ENCODE measurements at regions not wholly inside any gene's neighbourhood (a gene's known extent, or its start where the extent isn't known, plus 50 kb on each side); places are given as distances from the start of the nearest gene placed in this dataset.
A peak's percentile ranks its signal among the peaks of the same experiment; 100 is the strongest.

DNA sequence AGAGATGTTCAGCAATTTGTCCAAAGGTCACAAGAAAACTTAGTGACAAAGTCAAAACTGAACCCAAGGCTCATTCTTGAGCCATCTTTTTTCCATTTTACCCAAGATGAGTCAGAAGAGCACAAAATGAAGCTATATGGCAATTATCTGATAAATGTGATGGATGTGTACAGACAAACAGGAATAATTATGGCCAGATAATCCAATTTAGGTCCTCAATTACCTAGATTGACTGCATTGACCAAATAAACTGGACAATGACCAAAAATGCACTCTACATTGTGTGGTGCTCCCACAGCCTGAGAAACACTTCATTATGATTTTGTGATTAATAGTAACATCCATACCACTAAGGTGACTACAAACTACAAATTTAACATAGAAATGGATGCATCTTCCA is 1105.8 kb downstream of the IGSF11 start:
- no peak for DNase-seq

DNA sequence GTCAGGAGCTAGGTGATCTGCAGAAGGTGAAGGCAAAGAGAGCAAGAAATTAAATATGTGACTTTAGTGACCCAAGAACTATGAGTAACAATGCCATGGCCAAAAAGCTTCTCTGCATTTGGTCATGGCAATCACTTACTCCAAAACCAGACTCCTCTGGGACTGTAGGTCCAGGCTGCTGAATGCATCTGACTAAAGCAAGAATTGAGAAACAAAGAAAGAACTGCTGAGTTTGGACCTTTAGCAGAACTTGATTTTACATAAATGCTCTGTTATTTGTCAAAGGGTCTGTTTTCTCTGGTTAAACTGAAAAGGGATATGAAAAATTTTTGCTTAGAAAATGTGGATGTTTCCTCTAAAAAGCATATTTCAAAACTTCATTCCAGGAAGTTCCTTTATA is 1102.2 kb downstream of the IGSF11 start:
- no peak for DNase-seq

DNA sequence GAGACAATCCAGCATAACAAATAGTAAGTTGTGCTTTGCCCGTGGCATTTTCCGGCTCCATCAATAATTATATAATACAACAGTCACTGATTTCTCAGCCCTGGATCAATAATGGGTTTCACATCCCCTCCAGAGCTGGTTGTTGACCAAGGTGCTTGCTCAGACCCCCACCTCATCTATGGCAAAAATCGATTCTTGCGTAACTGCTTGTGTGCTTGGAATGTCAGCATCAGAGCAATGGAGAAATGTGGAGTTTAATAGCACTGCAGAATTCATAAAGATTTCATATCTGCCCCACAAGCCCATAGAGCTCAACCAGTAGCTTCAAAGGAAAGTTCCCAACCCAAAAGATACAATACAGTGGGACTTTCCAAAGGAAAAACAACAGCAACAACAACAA is 1098.5 kb downstream of the IGSF11 start:
- DNase-seq, result no peak

DNA sequence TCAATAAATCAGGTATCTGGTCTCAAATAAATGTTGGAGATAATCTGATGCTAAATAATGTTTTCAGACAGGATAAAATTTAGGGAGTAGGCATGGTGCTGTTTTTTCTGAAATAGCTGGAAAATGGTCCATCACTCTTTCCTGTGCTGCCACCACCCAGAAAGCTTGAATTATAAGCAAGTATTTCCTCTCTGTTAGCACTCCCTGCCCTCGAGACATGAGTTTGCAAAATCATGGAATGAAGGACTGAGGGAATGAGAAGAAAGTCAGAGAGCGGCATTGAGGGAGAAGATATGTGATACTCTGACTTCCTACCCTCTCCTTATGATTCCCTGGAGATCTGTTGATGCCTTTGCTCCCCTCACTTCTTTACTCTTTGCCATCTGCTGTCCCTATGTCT is 1095.7 kb downstream of the IGSF11 start:
- no peak for DNase-seq

DNA sequence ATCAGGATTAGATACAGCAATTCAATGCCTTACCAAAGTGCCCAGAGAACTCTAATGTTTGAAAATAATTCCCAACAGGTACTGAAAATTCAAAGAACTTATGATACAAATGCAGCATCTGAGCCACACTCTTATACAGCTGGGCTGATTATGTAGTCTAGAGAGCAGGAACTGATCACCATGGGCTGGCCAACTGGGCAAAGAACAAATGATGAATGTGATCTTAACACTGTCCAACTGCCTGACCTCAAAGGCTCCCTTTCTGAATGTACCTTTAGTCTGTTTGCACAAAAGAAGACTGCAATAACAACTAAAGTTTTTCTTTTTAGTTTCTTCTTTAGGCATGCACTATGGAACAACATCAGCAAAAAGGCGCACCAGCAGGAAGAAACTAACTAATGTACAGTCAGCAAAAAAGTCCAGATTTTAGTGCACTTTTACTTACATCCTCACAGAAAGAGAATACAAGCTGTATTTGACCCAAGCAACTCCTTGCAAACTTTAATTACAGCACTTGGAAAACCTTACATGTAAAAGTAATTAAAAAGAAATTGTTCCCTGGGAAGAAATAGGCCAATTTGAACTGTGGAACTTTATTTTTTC is 1095.1 kb downstream of the IGSF11 start:
- no peak for DNase-seq

DNA sequence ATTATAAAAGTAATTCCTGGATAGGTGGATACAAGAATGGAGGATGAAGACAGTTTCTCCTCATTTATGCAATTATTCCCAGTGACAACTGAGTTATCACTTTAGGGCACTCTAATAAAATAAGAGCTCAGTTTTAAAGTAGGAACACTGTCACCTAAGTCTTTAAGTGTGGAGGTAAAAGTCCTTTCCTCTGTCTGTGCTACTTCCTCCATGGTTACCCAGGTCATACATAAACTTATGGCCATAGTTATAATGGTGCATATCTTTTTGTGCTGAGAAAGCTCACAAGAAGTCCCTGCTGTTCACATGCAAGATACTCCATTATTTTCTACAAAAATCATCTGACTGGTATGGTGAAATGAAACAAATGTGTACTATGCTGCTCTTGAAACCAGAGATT is 1093.6 kb downstream of the IGSF11 start:
- no peak for DNase-seq

DNA sequence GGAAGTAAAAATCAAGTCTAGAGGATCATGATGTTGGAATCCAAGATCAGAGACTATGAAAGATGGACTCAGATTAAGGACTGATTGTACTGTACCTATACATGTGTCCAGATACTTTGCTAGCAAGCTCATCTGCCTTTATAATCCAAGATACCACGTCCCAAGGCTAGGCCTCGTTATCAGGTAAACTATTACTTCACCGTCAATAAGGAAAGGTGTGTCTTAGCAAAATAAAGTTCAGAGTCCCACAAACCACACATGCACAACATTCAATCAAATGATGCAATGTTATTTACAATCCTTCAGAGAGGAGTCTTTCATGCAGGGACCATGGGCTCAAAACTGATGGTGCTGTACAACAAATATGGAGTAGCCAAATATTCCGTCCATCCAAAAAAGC is 1092.9 kb downstream of the IGSF11 start:
- no peak for DNase-seq

DNA sequence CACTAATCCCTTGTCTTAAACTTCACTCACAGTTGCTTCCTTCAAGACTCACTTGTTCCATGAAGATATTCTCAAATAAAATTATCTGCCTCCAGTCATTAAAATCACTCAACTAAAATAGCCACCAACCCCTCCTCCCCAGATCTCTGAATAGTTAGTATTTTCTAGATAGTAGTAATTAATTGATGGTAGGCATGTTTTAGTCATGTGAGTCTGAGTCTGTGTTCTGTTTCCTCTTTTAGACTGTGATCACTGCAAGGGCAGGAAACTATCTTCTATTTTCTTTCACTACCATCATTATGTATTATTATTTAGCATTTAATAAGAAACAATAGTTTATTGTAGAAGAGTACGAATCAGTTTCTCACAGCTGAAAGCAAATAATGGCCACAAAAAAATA is 1080.5 kb downstream of the IGSF11 start:
- no peak for DNase-seq

DNA sequence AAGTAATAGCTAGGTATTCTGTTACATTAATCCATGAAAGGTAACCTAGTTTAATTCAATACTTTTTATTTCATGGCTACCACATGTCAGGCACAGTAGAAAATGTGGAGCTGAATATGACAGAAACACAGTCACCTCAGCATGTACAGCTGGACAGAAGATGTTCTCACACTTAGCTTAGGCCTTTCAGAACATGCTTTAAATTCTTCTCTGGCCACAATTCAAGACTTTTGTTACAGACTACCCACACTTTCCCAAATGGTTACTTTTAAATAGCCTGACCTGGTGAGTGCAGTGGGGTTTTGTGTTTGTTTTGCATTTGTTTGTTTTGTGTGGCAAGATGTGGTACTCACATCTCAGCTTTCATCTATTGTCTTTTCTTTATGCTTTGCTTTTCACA is 1079.5 kb downstream of the IGSF11 start:
- no peak for DNase-seq

DNA sequence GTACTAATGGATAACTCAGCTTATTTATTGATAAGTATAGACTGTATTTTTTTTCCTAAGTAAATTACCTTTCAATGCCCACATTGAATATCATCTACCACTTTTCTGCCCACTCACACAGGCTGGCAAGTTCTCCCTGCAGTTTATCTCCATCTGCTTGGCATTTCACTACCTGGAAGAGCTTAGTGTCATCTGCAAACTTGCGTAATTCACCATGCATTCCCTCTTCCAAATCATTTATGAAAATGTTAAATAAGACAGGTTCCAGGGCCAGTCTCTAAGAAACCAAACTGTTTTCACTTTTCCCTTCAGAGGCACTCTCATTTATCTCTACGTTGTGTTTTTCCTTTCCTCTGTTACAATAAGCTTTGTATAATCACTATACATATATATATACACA is 1076.6 kb downstream of the IGSF11 start:
- DNase-seq, result no peak

DNA sequence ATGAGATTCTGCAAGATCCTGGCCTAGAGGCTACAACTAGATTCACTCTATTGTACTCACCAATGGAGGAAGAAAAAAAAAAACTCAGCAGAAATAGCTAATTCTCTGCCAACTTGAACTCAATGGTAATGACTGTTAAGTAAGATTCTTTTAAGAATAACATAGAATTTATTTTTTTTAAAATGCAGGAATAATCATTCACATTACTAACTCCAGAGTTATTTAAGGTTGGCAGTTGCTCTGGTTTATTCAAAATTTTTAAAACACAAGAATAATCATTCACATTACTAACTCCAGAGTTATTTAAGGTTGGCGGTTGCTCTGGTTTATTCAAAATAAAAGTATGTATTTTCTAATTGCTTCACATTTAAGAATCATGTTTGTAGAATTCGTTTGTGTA is 1071.9 kb downstream of the IGSF11 start:
- no peak for DNase-seq

DNA sequence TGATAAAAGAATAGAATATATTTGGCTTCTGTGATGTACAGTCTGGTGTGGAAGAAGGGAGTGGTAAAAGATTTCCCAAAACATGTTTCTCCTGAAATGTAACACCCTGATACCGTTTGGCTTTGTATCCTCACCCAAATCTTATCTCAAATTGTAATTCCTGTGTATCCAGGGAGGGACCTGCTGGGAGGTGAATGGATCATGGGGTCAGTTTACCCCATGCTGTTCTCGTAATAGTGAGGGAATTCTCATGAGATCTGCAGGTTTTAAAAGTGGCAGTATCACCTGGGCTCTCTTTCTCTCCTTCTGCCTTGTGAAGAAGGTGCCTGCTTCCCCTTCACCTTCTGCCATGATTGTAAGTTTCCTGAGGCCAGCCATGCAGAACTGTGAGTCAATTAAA is 1070.8 kb downstream of the IGSF11 start:
- no peak for DNase-seq

DNA sequence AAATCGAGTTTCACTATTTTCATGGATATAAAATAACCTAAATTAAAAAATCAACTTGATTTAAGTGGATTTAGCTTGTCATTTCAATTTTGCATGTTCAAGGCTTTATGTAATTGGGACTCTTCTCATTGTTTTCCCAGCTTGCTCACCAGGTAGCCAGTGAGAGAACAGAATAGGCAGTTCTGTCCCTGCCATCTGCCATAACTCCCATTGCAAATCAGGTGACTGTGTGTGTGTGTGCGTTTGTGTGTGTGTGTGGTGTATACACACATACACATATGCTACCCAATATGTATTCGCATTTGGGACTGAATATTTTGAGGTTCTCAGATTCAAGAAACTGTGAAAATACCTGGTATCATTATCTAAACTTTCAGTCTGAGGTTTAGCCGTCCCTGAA is 1069.8 kb downstream of the IGSF11 start:
- DNase-seq, result no peak

DNA sequence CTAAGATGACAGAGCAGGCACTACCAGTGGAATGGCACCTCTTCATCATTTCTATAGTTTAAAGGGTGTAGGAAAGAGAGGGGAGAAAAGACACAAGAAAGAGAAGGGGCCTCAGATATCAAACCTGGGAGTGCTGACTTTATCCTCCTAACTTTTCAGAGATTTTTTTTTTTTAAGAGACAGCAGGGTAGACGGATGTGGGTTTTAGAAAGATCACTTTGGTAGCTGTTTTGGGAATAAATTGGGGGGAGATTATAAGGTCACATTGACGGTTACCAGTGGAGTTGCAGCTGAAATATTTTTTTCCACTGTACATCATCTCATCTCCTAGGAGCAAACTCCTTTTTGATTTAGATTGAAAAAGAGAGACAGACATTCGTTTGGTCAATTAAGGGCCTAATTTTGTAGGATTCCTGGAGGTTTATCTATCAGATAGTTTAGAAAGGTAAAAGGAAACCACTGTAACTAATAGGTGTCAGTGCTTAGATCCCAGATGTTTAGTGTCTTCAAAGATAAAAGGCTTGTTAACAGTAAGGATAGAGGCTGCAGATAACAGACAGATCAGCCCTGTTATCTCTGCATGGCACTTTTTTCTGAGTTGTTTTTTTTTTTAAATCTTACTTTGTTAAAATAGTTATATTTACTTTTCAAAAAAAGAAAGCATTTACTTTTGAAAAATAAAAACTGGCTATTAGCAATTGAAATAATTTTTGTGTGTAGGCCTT is 1057.0 kb downstream of the IGSF11 start:
- DNase-seq, result no peak

DNA sequence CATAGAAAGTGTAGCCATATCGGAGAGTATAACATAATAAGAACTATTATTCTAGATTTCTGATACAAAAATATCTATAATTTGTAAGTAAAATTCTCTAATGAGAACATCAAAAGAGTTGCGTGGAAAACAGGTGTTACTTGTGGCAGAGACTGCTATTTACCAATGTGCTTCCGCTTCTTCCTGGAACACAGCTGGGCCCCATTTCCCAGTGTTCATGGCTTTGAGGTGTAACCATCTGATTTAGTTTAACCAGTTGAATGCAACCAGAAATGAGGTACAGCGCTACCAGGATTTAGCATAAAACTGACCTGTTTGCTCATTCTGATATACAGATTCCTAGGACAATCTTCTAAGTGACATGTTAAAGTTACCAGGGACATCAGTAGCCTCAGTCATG is 1055.2 kb downstream of the IGSF11 start:
- no peak for DNase-seq

DNA sequence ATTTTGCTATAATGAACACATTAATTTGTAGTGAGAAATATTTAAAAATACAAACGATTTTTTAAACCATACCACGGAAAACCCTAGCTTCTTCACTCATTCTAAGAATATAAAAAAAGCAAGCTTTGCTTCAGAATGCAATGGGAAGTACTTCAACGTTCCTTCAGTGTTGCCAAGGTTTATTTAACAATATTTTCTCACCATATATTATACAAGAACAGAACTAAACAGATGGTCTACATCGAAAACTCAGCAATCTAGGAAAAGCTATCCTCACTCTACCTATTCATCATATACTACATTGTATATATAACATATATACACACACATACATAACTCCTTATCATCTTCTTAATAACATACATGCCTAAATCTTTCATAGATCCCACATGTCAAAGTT is 1047.4 kb downstream of the IGSF11 start:
- DNase-seq, result no peak

DNA sequence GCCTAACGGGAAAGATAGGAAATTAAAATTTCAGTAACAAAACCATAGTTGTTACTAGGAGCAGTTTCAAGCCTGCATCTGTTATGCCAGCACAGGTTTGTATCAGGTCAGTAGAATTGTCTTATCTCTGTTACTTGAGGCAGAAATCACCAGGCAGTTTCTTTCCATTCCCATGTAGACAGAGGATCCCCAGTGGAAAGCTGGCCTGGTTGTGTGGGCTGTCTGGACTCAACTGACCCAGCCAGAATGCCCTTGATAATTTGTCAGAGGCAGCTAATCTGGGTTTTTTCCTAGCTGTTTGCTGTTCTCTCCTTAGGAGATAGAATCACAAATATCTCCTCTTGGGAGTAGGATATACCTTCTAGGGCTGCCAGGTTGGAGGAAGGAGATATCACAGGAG is 1044.7 kb downstream of the IGSF11 start:
- DNase-seq, result no peak

DNA sequence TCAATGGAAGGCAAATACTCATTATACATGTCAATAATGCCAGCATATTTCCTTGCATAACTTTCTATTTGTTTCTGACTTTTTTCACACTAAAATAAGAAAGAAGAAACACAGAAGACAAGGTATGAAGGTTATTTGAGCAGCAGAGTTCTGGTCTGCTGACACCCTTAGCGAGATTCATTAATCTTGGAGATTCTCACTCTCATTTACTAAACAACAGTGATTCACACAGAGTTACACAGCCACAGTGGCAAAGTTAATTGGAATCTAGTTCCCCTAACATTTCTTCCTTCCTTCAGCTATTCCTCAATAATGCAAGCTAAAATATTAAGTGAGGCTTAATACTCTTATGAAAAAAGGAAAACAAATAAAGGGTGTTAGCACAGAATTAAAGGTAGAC is 1044.0 kb downstream of the IGSF11 start:
- DNase-seq, result no peak

DNA sequence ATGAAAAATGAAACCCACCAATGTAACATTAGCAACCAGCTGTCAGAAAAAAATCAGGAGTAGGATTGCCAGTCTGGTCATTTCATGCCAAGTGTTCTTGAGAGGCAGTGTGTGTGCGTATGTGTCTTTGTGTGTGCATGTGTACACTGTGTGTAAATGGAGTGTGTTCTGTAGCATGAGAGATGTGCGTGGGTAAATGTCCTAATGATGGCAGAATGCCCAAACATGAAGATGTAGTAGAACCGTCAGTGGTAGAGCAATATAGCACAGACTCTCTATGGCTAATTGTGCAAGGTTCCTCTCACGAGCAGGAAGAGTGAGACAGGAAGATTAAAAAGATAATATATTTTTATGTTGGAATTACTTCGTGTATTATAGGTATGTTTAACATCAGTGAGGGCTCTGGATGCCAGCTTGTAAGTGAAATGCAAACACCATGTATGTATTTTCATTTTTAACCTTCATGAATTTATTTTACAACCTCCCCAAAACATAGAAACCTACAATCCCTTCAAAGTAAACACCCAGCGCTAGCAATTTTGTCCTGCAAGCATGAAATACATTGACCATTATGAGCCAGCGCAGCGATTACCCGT is 1038.7 kb downstream of the IGSF11 start:
- DNase-seq, result no peak

DNA sequence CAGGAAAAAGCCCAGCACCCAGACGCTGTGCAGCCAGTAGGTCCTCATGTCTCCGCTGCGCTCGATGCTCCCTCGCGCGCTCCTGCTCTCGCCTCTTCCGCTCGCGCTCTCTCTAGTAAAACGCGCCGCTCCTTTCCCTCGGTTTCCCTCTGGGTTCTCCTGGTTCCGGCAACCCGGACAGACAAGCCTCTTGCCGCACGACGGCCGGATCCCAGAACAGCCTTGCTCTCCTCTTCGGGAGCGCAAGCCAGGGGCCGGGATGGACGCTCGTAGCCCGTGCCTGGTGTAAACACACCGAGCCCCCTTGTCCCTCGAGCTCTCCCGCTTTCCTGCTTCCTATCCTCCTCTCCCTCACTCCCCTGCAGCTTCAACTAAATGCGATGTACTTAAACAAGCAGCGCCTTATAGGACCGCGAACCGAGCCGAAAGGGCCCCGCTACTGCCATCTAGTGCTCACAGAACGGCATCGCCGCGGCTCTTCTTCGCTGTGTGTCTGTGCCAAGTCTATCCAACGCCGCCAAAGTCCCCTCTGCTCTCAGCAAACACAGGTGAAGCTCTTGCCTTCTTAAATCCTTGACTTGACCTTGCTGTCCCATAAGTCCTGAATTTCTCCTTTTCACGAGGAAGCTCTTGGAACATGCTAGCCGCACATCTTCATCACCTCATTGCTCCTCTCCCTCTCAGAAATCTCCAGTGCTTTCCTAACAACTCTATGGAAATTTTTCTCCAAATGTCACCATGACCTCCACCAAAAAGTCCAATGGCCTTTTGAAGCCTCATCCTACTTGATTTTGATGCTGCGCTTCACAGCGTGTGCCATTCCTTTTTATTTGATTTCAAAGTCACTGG is 1037.2 kb downstream of the IGSF11 start:
- DNase-seq, result peak in 2 of 4 experiments; percentile 0 to 24

DNA sequence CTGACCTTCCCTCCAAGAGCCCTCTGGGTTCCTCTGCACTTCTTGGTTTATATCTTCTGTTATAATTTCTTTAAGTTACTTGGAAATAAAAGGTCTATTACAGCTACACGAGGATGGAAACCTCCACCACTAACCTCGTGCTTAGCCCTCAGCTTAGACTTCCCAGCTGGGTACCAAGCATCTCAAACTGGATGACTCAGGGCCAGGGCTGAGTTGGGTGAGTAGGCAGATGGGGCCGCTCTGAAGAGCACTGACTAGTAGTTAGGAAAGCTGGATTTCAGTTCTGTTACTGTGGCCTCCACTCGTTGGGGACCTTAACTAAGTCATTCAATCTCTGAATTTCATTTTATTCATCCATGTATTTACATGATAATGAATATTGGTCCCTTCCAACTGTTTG is 1036.6 kb downstream of the IGSF11 start:
- no peak for DNase-seq

DNA sequence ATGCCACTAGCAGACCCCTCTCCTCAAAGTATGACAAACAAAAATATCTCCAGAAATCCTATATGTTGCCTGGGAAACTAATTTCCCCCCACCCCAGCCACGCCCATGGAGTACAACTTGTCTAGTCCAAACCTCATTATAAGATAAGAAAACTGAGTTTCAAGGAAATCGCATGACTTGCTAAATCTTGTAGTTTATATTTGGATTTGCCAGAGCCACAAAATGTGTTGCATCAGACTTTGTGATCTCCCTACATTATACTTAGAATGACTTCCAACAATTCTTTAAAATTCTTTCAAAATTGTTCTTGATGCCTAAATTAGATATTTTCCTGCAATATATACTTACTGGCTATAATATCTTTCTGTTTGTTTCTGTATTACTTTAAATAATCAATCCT is 1034.4 kb downstream of the IGSF11 start:
- no peak for DNase-seq

DNA sequence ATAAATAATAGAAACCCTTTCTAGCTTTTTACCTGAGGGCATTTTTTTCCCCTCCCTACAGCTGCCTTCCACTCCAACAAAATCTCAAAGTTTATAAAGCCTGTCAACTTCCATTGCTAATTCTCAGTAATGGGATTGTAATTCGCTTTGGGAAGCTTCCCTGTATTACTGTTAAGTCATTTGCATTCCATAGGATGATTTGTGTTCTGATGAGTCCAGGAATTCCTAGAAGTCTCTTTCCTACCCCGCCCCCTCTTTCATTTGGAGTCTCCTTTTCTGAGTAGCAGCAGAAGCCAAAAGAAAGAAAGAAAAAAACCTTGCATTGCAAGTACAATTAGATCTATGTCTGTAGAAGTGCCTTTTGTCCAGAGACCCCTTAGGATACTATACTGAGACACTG is 1033.3 kb downstream of the IGSF11 start:
- DNase-seq, result no peak

DNA sequence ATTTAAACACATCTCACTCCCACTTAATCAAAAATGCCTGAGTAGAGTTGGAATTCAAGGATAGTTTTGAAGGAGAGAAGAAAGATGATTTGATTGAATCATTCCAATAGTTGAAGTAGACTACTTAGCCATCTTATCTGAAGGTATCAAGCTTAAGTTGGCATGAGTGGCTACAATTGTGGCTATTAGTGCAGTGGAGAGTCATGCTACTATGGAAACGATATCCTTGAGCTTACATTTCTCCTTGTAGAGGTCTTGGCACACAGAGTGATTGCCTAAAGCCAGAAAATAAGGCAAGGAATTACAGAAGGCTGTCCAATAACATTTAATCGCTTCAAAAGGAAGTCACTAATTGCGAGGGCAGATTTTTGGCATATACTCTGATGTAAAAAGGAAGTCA is 1022.7 kb downstream of the IGSF11 start:
- no peak for DNase-seq
